ENCODE measurements at regions not wholly inside any gene's neighbourhood (a gene's known extent, or its start where the extent isn't known, plus 50 kb on each side); places are given as distances from the start of the nearest gene placed in this dataset.

- H3K27me3 Mint-ChIP-seq (ENCODE audit: low read depth), result no peaks in the 10 kb centered on the region
- peaks cover 34% of the 10 kb centered on the region for H3K4me1 Mint-ChIP-seq
- no peak overlapping the region for H3K27ac Mint-ChIP-seq
- no peak overlapping the region for H3K4me3 Mint-ChIP-seq
- DNase-seq (ENCODE audit: low spot score in 2 of 2, unreplicated experiment in 2 of 2), result no peak
- H3K36me3 Mint-ChIP-seq, result peaks cover 6% of the 10 kb centered on the region
- no peak for TF ChIP-seq CTCF (IDR thresholded peaks at IDR 0.05; ENCODE audit: unreplicated experiment)
- H3K9me3 Mint-ChIP-seq, result peaks cover 27% of the 10 kb centered on the region
These were observed 160.6 kb upstream of the FRMD6 start for GRCh38 chr14:51491036-51491545.

GRCh38 chr14:51491776-51492175, 159.9 kb upstream of the FRMD6 start:
- no peak overlapping the region for H3K27ac Mint-ChIP-seq
- H3K4me1 Mint-ChIP-seq, result peaks cover 34% of the 10 kb centered on the region
- no peaks in the 10 kb centered on the region for H3K27me3 Mint-ChIP-seq (ENCODE audit: low read depth)
- DNase-seq (ENCODE audit: low spot score in 2 of 2, unreplicated experiment in 2 of 2), result no peak
- no peak overlapping the region for H3K4me3 Mint-ChIP-seq
- peaks cover 6% of the 10 kb centered on the region for H3K36me3 Mint-ChIP-seq
- no peak for TF ChIP-seq CTCF (IDR thresholded peaks at IDR 0.05; ENCODE audit: unreplicated experiment)
- H3K9me3 Mint-ChIP-seq, result peaks cover 34% of the 10 kb centered on the region

GRCh38 chr14:51495319-51495718, 156.4 kb upstream of the FRMD6 start:
- peaks cover 7% of the 10 kb centered on the region for H3K4me1 Mint-ChIP-seq
- peaks cover 7% of the 10 kb centered on the region for H3K36me3 Mint-ChIP-seq
- H3K4me3 Mint-ChIP-seq, result no peak overlapping the region
- no peak overlapping the region for H3K27ac Mint-ChIP-seq
- no peak for TF ChIP-seq CTCF (IDR thresholded peaks at IDR 0.05; ENCODE audit: unreplicated experiment)
- peaks cover 39% of the 10 kb centered on the region for H3K9me3 Mint-ChIP-seq
- no peaks in the 10 kb centered on the region for H3K27me3 Mint-ChIP-seq (ENCODE audit: low read depth)
- DNase-seq (ENCODE audit: low spot score in 2 of 2, unreplicated experiment in 2 of 2), result no peak

GRCh38 chr14:51498411-51499227, 153.1 kb upstream of the FRMD6 start:
- Mint-ChIP-seq H3K27me3 (ENCODE audit: low read depth) (no peaks in the 10 kb centered on the region), H3K27ac (no peak overlapping the region), H3K4me1 (no peaks in the 10 kb centered on the region), H3K4me3 (no peak overlapping the region), H3K9me3 (peaks cover 52% of the 10 kb centered on the region), H3K36me3 (peaks cover 14% of the 10 kb centered on the region)
- no peak for DNase-seq (ENCODE audit: low spot score in 2 of 2, unreplicated experiment in 2 of 2)
- no peak for TF ChIP-seq CTCF (IDR thresholded peaks at IDR 0.05; ENCODE audit: unreplicated experiment)

- no peak for DNase-seq (ENCODE audit: low spot score in 2 of 2, unreplicated experiment in 2 of 2)
- Mint-ChIP-seq H3K36me3 (peaks cover 10% of the 10 kb centered on the region), H3K27ac (no peak overlapping the region), H3K27me3 (ENCODE audit: low read depth) (no peaks in the 10 kb centered on the region), H3K4me1 (peaks cover 2% of the 10 kb centered on the region), H3K4me3 (no peak overlapping the region), H3K9me3 (peaks cover 35% of the 10 kb centered on the region)
- no peak for TF ChIP-seq CTCF (IDR thresholded peaks at IDR 0.05; ENCODE audit: unreplicated experiment)
These were observed 150.9 kb upstream of the FRMD6 start for GRCh38 chr14:51500776-51501175.
